WTC11 (cell line): ENCODE measurements at regions not wholly inside any gene's neighbourhood (a gene's known extent, or its start where the extent isn't known, plus 50 kb on each side); places are given as distances from the start of the nearest gene placed in this dataset.

Experiments used
- ATAC-seq: fragments of 200-7000 bp; cut with Tn5 transposase; 2 replicates; pipeline ENCODE4 v1.10.0; 2021; ENCODE audit warnings: mild to moderate bottlenecking, moderate library complexity
- CTCF ChIA-PET: fragments of 300-600 bp; sonication (Branson Sonifier 250); formaldehyde crosslinking; loops from one replicate; lab custom pipeline; 2021; ENCODE audit warnings: antibody characterized with exemption; lab: Charles Lee
- POLR2A ChIA-PET: fragments of 350-600 bp; sonication (Branson Sonifier 250); formaldehyde crosslinking; loops from one replicate; lab custom pipeline; 2021; ENCODE audit warnings: antibody characterized with exemption; lab: Charles Lee
- DNase-seq: peaks from one replicate; pipeline ENCODE4 v3.0.0; 2021; ENCODE audit warnings: low spot score
- H3K27ac Mint-ChIP-seq: 2 replicates; pipeline ENCODE4 v1.8.0; 2021; ENCODE audit warnings: mixed read lengths
- H3K27me3 Mint-ChIP-seq: 2 replicates; pipeline ENCODE4 v1.8.0; 2021; ENCODE audit warnings: low read depth, mild to moderate bottlenecking, moderate library complexity, mixed read lengths
- H3K36me3 Mint-ChIP-seq: 2 replicates; pipeline ENCODE4 v1.8.0; 2021; ENCODE audit warnings: mixed read lengths
- H3K4me1 Mint-ChIP-seq: 2 replicates; pipeline ENCODE4 v1.8.0; 2022; ENCODE audit warnings: mixed read lengths
- H3K4me3 Mint-ChIP-seq: 2 replicates; pipeline ENCODE4 v1.8.0; 2021; ENCODE audit warnings: mild to moderate bottlenecking, moderate library complexity, mixed read lengths
- H3K9me3 Mint-ChIP-seq: 2 replicates; pipeline ENCODE4 v1.8.0; 2021; ENCODE audit warnings: mixed read lengths
- ARID4B ChIP-seq: sonication (generic); formaldehyde crosslinking; IDR thresholded peaks from 2 replicates; pipeline ENCODE4 v1.8.0; 2023; ENCODE audit warnings: missing genetic modification reagents, mild to moderate bottlenecking, borderline replicate concordance
- ATF1 ChIP-seq: sonication (generic); formaldehyde crosslinking; IDR thresholded peaks from 2 replicates; pipeline ENCODE4 v1.8.1; 2023; ENCODE audit warnings: mild to moderate bottlenecking, moderate library complexity, missing genetic modification reagents
- CREB1 ChIP-seq: sonication (generic); formaldehyde crosslinking; IDR thresholded peaks from 2 replicates; pipeline ENCODE4 v1.8.0; 2023; ENCODE audit warnings: mild to moderate bottlenecking, missing genetic modification reagents
- ESRRA ChIP-seq: sonication (generic); formaldehyde crosslinking; IDR thresholded peaks from 2 replicates; pipeline ENCODE4 v1.8.1; 2022; ENCODE audit warnings: mild to moderate bottlenecking, missing genetic modification reagents, borderline replicate concordance
- GABPB1 ChIP-seq: sonication (generic); formaldehyde crosslinking; IDR thresholded peaks from 2 replicates; pipeline ENCODE4 v1.8.1; 2023; ENCODE audit warnings: mild to moderate bottlenecking, missing genetic modification reagents
- GRHL2 ChIP-seq: fragments of 250-450 bp; sonication (Bioruptor Pico); IDR thresholded peaks from 2 replicates; pipeline ENCODE4 v1.8.0; 2022; ENCODE audit warnings: mild to moderate bottlenecking, moderate library complexity; ENCODE audit not compliant: insufficient replicate concordance, severe bottlenecking
- HMGXB4 ChIP-seq: sonication (generic); formaldehyde crosslinking; IDR thresholded peaks from 2 replicates; pipeline ENCODE4 v1.8.1; 2023; ENCODE audit warnings: mild to moderate bottlenecking, moderate library complexity, missing genetic modification reagents
- NFYB ChIP-seq: sonication (generic); formaldehyde crosslinking; conservative IDR thresholded peaks from 2 replicates; pipeline ENCODE4 v1.8.0; 2022; ENCODE audit warnings: low read depth, missing genetic modification reagents
- RORB ChIP-seq: fragments of 250-450 bp; sonication (Bioruptor Pico); IDR thresholded peaks from 2 replicates; pipeline ENCODE4 v1.9.0; 2021; ENCODE audit warnings: mild to moderate bottlenecking
- SP1 ChIP-seq: sonication (generic); formaldehyde crosslinking; conservative IDR thresholded peaks from 2 replicates; pipeline ENCODE4 v1.8.1; 2022; ENCODE audit warnings: missing genetic modification reagents
- TP53 ChIP-seq: sonication (generic); formaldehyde crosslinking; IDR thresholded peaks from 2 replicates; pipeline ENCODE4 v1.8.1; 2023; ENCODE audit warnings: mild to moderate bottlenecking, missing genetic modification reagents
- ZNF219 ChIP-seq: sonication (generic); formaldehyde crosslinking; IDR thresholded peaks from 2 replicates; pipeline ENCODE4 v1.8.0; 2023; ENCODE audit warnings: missing genetic modification reagents, mild to moderate bottlenecking, borderline replicate concordance
- ZNF425 ChIP-seq: fragments of 250-450 bp; sonication (Bioruptor Pico); conservative IDR thresholded peaks from 2 replicates; pipeline ENCODE4 v1.9.0; 2021; ENCODE audit warnings: mild to moderate bottlenecking
- TF ChIP-seq, protein P1 (sequence below): sonication (generic); formaldehyde crosslinking; IDR thresholded peaks from 2 replicates; pipeline ENCODE4 v1.8.0; 2022; ENCODE audit warnings: mild to moderate bottlenecking, missing genetic modification reagents
- TF ChIP-seq, protein P2 (sequence below): sonication (generic); formaldehyde crosslinking; IDR thresholded peaks from 2 replicates; pipeline ENCODE4 v1.8.1; 2023; ENCODE audit warnings: mild to moderate bottlenecking, missing genetic modification reagents

DNA sequence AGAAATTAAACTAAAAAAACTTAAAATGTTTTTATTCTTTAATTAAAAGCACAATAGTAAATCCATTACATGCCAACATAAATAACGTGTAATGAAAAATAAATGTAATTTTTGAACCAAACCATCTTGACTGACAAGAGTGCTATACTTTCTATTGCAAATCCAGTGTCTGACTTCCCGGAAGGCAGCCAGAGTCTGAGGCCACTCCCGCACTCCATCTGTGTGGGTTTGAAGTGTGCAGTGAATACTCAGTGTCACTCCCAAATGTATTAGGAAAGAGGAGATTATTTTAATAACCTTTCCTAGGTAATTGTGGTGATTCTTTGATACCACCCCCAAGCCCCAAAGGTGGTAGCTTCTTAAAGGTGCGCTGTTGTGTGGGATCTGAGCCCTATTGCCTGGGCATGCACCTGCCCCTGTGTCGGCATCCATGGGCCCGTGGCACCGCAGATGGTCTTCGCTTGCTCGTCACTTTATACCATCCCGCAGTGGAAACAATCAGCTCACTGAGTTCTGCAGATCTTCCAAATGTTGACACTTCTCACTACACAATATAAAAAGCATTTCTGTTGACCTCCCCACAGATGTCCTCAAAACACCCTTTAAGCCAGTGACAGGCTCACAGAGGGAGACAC, 391.2 kb downstream of the THBS2 start (continued):
- TF ChIP-seq ARID4B (CRISPR knock-in tag) (no peak), SP1 (CRISPR knock-in tag) (no peak), NFYB (no peak), GABPB1 (no peak), ZNF425 (CRISPR knock-in tag) (no peak), HMGXB4 (CRISPR knock-in tag) (no peak), TP53 (CRISPR knock-in tag) (no peak), GRHL2 (no peak), ESRRA (no peak), CREB1 (no peak)
- TF ChIP-seq, protein P1, sequence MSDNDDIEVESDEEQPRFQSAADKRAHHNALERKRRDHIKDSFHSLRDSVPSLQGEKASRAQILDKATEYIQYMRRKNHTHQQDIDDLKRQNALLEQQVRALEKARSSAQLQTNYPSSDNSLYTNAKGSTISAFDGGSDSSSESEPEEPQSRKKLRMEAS, result no peak

DNA sequence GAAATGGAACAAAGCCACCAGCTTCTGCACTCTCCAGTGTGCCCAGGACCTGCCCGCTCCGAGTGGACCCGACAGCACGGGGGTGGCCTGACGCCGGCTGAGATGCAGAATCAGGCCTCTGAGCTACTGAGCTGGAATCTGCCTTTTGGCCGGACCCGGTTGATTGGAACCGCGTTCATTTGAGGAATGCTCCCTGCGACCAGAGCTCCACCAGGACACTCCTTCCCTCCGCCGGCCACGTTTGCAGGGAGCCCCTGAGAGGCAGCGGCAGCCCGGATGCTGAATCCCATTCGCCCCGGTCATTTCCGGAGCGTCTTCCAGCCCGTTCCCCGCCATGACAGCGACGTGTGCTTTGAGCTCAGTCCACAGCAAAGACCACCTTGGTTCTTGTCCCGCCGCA, 392.7 kb downstream of the THBS2 start:
- no peaks in the 10 kb centered on the region for H3K27me3 Mint-ChIP-seq
- ATAC-seq, result no peak
- ChIA-PET POLR2A (no interaction called here), CTCF (interaction anchor here (0.5 kb wide), 1 partner anchor 31 kb away, joined by 4 read pairs; no protein-coding TSS in a partner anchor)
- H3K4me1 Mint-ChIP-seq, result no peaks in the 10 kb centered on the region
- H3K9me3 Mint-ChIP-seq, result no peaks in the 10 kb centered on the region
- TF ChIP-seq ZNF219 (CRISPR knock-in tag), result no peak
- TF ChIP-seq, protein P2, sequence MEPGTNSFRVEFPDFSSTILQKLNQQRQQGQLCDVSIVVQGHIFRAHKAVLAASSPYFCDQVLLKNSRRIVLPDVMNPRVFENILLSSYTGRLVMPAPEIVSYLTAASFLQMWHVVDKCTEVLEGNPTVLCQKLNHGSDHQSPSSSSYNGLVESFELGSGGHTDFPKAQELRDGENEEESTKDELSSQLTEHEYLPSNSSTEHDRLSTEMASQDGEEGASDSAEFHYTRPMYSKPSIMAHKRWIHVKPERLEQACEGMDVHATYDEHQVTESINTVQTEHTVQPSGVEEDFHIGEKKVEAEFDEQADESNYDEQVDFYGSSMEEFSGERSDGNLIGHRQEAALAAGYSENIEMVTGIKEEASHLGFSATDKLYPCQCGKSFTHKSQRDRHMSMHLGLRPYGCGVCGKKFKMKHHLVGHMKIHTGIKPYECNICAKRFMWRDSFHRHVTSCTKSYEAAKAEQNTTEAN (CRISPR knock-in tag), result no peak
- no peak for TF ChIP-seq ATF1
- TF ChIP-seq RORB (CRISPR knock-in tag), result no peak
- DNase-seq, result no peak
- no peaks in the 10 kb centered on the region for H3K36me3 Mint-ChIP-seq
- no peak overlapping the region for H3K4me3 Mint-ChIP-seq
- no peak overlapping the region for H3K27ac Mint-ChIP-seq
